HG03457 (cell line): ENCODE measurements at regions not wholly inside any gene's neighbourhood (a gene's known extent, or its start where the extent isn't known, plus 50 kb on each side); places are given as distances from the start of the nearest gene placed in this dataset.
"Not testable (repeated sequence)": the region's sequence is repeated elsewhere in the genome, so short reads cannot be mapped to it uniquely, and the experiment has no call there.

Experiments
- ATAC-seq: cut with Tn5 transposase; IDR thresholded peaks from one replicate; pipeline ENCODE4 v1.9.1; 2021; ENCODE audit warnings: moderate number of reproducible peaks; ENCODE audit not compliant: unreplicated experiment

GRCh38 chr1:232145768-232146167, 484.2 kb downstream of the SIPA1L2 start:
- no peak for ATAC-seq

DNA sequence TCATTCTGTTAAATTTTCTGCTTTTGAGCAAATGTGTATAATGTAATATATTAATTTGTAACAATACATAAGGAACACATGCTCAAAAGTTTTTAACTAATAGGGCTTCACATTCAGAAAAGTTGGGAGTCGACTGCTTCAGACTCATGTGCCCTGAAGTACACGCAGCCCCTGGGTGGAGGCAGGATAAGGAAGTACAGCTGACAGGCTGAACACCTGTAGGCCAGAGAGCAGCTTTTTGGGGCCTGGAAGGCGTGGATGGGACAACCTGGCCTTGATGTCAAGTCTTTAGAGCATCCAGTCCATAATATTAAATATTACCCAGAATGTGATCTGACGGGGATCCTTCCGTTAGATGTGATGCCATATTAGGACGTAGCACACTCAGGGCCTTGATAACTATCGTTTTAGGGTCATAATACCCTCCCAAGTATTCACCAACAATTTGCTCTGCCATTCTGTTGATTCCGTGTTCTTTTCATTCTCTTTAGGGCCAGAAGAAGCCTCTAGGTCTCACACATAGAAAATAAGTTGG, 485.2 kb downstream of the SIPA1L2 start:
- ATAC-seq: no peak

- ATAC-seq: no peak
Observed at GRCh38 chr1:232143315-232143886, 486.5 kb downstream of the SIPA1L2 start.

GRCh38 chr1:232142403-232143314, 487.3 kb downstream of the SIPA1L2 start:
- ATAC-seq: no peak

DNA sequence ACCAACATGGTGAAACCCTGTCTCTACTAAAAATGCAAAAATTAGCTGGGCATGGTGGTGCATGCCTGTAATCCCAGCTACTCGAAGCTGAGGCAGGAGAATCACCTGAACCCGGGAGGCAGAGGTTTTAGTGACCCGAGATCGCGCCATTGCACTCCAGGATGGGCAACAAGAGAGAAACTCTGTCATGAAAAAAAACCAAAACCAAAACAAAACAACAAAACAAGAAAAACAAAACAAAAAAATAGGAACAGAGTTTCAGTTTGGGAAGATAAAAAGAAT, 488.8 kb downstream of the SIPA1L2 start:
- not testable (repeated sequence) for ATAC-seq

GRCh38 chr1:232140419-232141166, 489.3 kb downstream of the SIPA1L2 start:
- no peak for ATAC-seq

DNA sequence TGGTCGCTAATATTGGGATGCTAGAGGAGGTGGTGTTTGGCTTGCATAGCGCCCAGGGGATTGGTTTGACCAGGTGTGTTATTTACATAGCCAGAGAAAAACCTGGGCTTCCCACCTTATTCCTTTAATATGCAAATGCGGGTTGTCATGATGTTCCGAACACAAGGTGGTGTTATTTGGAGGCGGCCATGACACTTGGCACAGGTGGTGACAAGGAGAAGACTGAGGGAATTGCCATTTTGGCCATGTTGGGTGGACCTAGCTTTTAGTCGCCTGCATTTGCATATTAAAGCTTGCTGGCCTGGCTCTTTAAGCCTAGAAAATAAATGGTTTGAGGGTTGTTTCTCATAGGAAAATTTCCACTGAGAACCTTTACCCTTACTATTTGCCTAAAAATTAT, 490.5 kb downstream of the SIPA1L2 start:
- ATAC-seq: no peak

DNA sequence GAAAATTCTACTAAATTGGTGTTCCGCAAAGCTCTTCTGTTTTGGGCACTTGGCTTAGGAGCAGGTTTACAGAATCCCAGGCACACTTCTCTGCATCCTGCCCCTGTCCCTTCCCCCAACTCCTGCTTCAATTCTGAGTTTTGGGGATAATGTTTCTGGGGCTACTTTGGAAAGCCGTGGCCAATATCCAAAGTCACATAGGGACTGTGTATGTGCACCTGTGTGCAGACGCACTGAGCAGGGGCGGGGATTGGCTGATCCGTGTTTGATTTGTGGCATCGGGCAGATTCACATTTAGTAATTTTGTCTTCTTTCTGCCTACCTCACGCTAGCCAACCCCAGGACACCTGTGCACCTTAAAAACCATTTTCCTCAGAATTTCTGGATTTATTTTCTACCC, 491.9 kb downstream of the SIPA1L2 start:
- no peak for ATAC-seq

DNA sequence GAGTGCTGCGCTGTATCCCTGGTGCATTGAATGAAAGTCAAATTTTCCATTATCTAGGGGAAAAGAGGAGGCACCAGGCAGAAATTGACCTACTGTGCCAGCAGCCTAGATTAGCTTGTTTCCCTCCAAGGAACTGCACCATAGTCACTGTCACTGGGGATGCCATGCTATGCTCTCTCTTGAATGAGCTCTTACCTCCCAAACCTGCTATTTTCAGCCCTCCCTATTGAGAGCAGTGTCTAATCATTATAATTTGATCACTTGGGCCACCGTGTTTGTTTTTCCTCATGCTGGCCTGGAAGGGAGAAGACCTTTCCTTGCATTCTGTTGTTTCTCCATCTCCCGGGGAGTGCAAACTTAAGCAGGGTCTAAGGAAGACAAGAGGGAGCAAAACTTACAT, 492.9 kb downstream of the SIPA1L2 start:
- no peak for ATAC-seq

DNA sequence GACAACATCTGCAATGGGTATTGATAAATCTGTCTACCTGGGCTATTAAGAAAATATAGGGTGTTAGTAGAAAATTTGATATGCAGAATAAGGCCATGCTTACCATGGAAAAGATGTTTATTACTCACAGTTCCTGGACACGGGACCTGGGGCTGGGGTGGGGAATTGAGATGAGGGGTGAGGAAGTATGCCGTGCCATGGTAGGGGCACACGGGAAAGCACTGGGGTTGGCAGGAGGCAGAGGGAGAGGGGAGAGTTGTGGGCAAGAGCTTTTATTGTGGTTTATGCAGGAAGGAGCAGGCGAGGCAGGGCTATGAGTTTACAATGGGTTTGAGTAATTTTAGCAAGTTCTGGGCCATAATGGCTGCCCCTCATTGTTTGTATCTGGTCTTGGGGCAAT, 493.8 kb downstream of the SIPA1L2 start:
- ATAC-seq: no peak

DNA sequence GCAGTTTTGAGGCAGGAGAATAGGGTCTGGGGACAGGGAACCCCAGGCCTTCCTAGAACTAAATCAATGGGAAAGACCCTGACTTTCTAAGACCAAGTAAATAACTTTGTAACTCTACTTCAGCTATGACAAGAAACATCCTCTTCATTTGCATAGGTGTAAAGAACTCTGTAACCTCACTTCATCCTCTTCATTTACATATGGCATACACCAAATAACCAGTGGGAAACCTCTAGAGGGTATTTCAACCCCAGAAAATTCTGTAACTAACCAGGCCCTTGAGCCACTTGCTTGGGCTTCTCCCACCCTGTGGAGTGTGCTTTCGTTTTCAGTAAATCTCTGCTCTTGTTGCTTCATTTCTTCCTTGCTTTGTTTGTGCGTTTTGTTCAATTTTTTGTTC, 495.6 kb downstream of the SIPA1L2 start:
- ATAC-seq: no peak

DNA sequence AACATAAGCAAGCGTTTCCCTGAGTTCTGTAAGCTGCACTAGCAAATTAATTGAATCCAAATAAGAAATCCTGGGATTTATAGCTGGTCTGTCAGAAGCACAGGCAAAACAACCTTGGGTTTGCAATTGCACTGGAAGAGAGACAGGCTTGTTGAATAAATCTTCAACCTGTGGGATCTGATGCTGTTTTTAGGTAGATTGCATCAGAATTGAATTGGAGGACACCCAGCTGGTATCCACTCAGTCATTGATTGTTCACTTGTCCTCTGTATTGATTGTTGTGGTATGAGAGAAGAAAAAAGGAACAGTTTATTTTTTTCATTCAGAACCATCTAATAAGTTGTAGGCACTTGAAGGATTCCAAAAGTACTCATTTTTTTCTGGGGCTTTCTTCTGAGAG, 497.4 kb downstream of the SIPA1L2 start:
- no peak for ATAC-seq

GRCh38 chr1:232131715-232132391, 498.1 kb downstream of the SIPA1L2 start:
- ATAC-seq: no peak

DNA sequence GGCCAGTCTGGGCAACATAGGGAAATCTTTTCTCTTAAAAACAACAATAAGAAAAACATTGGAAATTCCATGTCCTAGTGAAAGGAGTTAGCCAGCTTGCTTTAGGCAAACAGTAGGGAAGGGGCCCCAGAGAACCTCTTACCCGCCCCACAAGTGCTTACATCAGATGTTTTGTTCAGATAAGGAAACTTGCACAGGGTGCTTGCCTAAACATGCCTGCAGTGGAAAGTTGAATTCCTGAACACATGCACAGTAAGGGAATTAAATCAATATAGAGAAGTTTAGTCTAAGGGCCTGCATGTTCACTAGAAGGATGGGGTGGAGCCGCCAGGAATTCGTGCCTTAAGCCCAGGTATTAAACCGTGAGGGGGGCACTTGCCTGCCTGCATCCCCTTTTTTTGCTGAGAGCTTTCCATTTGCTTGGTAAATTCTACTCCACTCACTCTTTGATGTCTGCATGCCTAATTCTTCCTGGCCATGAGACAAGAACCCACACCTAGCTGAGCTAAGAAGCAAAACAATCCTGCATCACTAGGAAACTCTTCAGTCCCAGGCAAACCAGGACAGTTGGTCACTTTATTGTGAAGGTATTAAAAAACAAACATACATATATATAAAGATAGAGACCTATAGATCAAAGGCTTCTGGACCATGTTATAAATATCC, 499.0 kb downstream of the SIPA1L2 start:
- ATAC-seq: no peak

DNA sequence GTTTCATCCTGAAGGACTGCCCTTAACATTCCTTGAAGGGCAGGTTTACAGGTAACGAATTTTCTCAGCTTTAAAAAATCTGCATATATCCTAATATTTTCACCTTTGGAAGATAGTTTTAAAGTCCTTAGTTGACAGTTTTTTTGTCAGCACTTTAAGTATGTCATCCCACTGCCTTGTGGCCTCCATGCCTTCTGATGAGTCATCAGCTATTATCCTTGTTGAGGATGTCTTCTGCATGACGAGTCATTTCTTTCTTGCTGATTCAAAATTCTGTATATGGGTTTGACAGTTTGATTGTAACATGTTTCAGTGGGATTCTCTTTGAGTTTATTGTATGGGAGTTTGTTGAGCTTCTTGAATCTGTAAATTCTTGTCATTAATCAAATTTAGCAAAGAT, 500.6 kb downstream of the DISC1 start:
- ATAC-seq: no peak

GRCh38 chr1:232123775-232124659, 497.4 kb downstream of the DISC1 start:
- ATAC-seq: no peak

DNA sequence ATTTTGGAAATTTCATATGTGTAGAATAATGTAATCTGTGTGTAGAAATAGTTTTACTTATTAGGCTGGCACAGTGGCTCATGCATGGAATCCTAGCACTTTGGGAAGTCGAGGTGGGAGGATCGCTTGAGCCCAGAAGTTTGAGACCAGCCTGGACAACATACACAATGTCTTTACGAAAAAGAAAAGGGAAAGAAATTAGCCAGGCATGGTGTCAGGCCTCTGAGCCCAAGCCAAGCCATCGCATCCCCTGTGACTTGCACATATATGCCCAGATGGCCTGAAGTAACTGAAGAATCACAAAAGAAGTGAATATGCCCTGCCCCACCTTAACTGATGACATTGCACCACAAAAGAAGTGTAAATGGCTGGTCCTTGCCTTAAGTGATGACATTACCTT, 491.3 kb downstream of the DISC1 start:
- not testable (repeated sequence) for ATAC-seq

DNA sequence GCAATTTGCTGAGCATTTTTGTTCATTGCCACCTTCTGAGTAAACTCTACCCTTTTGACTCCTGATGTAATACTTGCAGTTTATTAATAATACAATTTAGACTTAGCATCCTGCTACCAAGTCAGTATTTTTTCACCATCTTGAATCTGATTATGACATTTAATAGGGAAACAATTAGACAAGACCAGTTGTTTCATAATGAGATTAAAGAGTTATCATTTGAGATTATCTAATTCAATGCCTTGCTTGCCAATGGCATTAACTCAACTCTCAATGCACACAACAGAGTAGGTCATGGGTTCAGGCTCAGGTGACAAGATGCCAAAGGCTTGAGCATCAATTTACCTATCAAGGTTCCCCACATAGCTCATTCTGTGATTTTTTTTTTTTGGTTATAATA, 488.4 kb downstream of the DISC1 start:
- no peak for ATAC-seq

DNA sequence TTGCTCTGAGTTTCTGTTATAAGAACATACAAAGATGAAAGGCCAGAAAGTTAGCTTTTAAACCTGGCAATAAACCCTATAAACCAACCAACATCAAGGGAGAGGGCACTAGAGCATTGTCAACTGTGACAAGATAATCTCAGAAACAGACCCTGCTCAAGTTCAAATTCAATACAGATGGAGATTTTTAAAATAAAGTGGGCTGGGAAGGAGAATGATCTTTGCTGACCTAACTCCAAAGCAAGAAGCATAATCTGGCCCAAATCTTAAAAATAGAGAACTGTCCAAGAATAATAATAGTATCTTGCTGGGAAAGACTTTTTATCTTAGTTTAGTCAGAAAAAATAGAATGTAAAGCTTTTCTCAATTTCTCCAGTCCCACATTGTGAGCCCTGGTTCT, 485.5 kb downstream of the DISC1 start:
- ATAC-seq: no peak

DNA sequence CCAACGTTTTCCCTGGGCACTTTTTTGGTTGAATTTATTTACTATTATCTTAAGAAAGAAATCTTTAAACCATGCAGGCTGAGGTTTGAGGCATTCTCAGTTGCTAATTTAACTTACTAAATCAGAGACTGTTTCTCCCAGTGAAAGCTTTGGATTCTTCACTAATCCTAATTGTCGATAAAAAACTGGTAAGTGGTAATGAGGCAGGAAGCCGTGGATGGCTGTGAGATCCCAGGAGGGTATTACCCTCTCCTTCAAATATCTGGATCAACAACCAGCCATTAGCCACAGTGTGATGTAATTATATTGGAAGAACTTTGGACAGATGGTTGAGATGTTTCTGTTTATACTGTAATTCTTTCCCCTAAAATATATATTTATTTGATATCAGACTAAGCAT, 485.0 kb downstream of the DISC1 start:
- no peak for ATAC-seq
